PC-3 (cell line): ENCODE measurements at regions not wholly inside any gene's neighbourhood (a gene's known extent, or its start where the extent isn't known, plus 50 kb on each side); places are given as distances from the start of the nearest gene placed in this dataset.

ENCODE experiments used
- ATAC-seq: fragments of 200-7000 bp; cut with Tn5 transposase; 2 replicates; pipeline ENCODE4 v1.9.1; 2020; ENCODE audit warnings: mild to moderate bottlenecking, moderate library complexity
- BruUV-seq: library from RNA; stranded (reverse); fragments of 400-500 nt; replicated peaks from 2 replicates; lab custom pipeline; 2021; lab: Mats Ljungman, UMichigan
- CTCF ChIA-PET: fragments of 300-600 bp; sonication (Branson Sonifier 250); formaldehyde crosslinking; loops from one replicate; lab custom pipeline; 2022; ENCODE audit warnings: antibody characterized with exemption; lab: Charles Lee
- POLR2A ChIA-PET: fragments of 300-600 bp; sonication (Branson Sonifier 250); formaldehyde crosslinking; loops from one replicate; lab custom pipeline; 2022; ENCODE audit warnings: antibody characterized with exemption; ENCODE audit not compliant: unreplicated experiment; lab: Charles Lee
- DNase-seq: peaks from one replicate; pipeline ENCODE4 v3.0.0-alpha.2; 2015
- H2AFZ ChIP-seq: fragments of 300-600 bp; sonication (generic); 2 replicates; pipeline ENCODE4 v1.6.0; 2016; ENCODE audit warnings: antibody characterized with exemption, low read length
- H3F3A ChIP-seq: fragments of 300-600 bp; sonication (generic); one replicate; pipeline ENCODE4 v1.6.0; 2017; ENCODE audit warnings: antibody characterized with exemption, low read length, control low read depth, mild to moderate bottlenecking; ENCODE audit not compliant: unreplicated experiment
- H3K27ac ChIP-seq: fragments of 300-600 bp; sonication (generic); 2 replicates; pipeline ENCODE4 v1.5.1; 2016; ENCODE audit warnings: mild to moderate bottlenecking, low read length
- H3K27me3 ChIP-seq: fragments of 300-600 bp; sonication (generic); 2 replicates; pipeline ENCODE4 v1.6.1; 2016; ENCODE audit warnings: low read length, mixed read lengths
- H3K36me3 ChIP-seq: fragments of 300-600 bp; sonication (generic); 2 replicates; pipeline ENCODE4 v1.6.1; 2016; ENCODE audit warnings: low read depth, mixed run types, low read length, mixed read lengths
- H3K4me1 ChIP-seq: fragments of 300-600 bp; sonication (generic); 2 replicates; pipeline ENCODE4 v1.5.1; 2016; ENCODE audit warnings: low read length; ENCODE audit not compliant: insufficient read depth
- H3K4me2 ChIP-seq: fragments of 300-600 bp; sonication (generic); 2 replicates; pipeline ENCODE4 v1.6.0; 2016; ENCODE audit warnings: low read length
- H3K4me3 ChIP-seq: fragments of 300-600 bp; sonication (generic); 2 replicates; pipeline ENCODE4 v1.5.1; 2016; ENCODE audit warnings: mild to moderate bottlenecking, low read length, mixed read lengths
- H3K79me2 ChIP-seq: fragments of 300-600 bp; sonication (generic); 2 replicates; pipeline ENCODE4 v1.6.1; 2017; ENCODE audit warnings: low read length, mixed read lengths
- H3K9ac ChIP-seq: fragments of 300-600 bp; sonication (generic); 2 replicates; pipeline ENCODE4 v1.6.0; 2016; ENCODE audit warnings: mild to moderate bottlenecking, low read length
- H3K9me2 ChIP-seq: fragments of 300-600 bp; sonication (generic); replicated peaks from 2 replicates; pipeline ENCODE4 v1.6.1; 2016; ENCODE audit warnings: mixed run types, low read length, mixed read lengths
- H3K9me3 ChIP-seq: fragments of 300-600 bp; sonication (generic); 2 replicates; pipeline ENCODE4 v1.6.1; 2016; ENCODE audit warnings: low read length, mixed read lengths
- H4K20me1 ChIP-seq: fragments of 300-600 bp; sonication (generic); 2 replicates; pipeline ENCODE4 v1.6.1; 2016; ENCODE audit warnings: low read length, mixed read lengths
- CTCF ChIP-seq: fragments of 300-600 bp; sonication (generic); conservative IDR thresholded peaks from 2 replicates; pipeline ENCODE4 v1.5.1; 2017; ENCODE audit warnings: antibody characterized with exemption, low read depth, mild to moderate bottlenecking, low read length
- EZH2 ChIP-seq: fragments of 300-600 bp; sonication (generic); IDR thresholded peaks from one replicate; pipeline ENCODE4 v1.6.1; 2017; ENCODE audit warnings: antibody characterized with exemption, mild to moderate bottlenecking, low read length; ENCODE audit not compliant: unreplicated experiment
- EZH2phosphoT487 ChIP-seq: fragments of 300-600 bp; sonication (generic); IDR thresholded peaks from 2 replicates; pipeline ENCODE4 v1.6.1; 2018; ENCODE audit warnings: mild to moderate bottlenecking, antibody characterized with exemption, low read length, borderline replicate concordance
- intact Hi-C: fragments of 100-400 bp; cut with micrococcal nuclease; formaldehyde crosslinking; loops from 2 replicates; pipeline ENCODE4 v1.9.0; 2023

DNA sequence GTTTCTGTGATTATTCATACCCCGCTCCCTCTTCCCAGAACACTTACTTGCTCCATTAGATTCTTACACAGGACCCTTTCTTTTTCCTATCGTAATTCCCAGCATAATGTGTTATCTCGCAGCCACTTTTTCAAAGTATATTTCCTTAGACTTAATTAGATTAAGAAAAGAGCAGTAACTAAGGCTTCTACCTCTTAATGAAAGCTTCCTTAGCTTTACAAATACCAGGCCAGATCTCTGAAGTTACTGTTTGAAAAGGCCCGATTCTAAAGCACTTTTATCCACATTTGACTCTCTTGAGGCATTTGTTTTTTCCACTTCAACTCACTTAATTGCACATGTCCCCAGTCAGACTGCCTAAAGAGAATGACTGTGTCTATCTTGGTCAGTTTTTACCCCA is 1264.3 kb upstream of the ADGRL2 start:
- Histone ChIP-seq H3K79me2 (no peaks in the 10 kb centered on the region), H2AFZ (no peak overlapping the region), H4K20me1 (no peaks in the 10 kb centered on the region), H3K4me3 (no peak overlapping the region), H3F3A (no peaks in the 10 kb centered on the region), H3K9me2 (no peaks in the 10 kb centered on the region), H3K4me2 (no peak overlapping the region), H3K9me3 (no peaks in the 10 kb centered on the region), H3K9ac (no peak overlapping the region), H3K27ac (no peak overlapping the region), H3K27me3 (no peaks in the 10 kb centered on the region), H3K4me1 (no peaks in the 10 kb centered on the region; the same call in 1 of the 2 replicates), H3K36me3 (no peaks in the 10 kb centered on the region)
- ChIA-PET CTCF (no interaction called here), POLR2A (no interaction called here)
- BruUV-seq: no TSS peak
- ATAC-seq: no peak
- intact Hi-C loops: no loop called here
- TF ChIP-seq EZH2phosphoT487: no peak
- TF ChIP-seq CTCF: no peak
- no peak for DNase-seq

DNA sequence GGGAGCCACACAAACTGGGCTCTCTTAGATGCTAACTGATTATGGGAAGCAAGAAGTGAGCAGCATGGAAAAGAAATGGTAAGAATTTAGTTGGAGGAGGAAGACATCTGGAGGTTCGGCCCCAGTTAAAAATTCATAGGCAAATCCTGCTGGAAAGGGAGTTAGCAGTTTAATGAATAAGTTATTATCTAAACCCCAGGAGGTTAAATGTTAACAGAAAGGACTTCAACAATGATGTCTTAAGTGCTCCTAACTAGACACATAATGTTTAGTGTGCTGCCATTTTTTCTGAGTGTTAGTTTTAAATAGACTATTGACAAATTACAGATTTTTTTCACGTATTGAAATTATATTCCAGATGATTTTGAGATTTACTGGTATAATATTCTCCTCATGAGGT is 1265.3 kb upstream of the ADGRL2 start:
- H3K4me1 ChIP-seq: no peaks in the 10 kb centered on the region; the same call in 1 of the 2 replicates
- no peaks in the 10 kb centered on the region for H4K20me1 ChIP-seq
- H3K27ac ChIP-seq: no peak overlapping the region
- H3K79me2 ChIP-seq: no peaks in the 10 kb centered on the region
- H3K4me3 ChIP-seq: no peak overlapping the region
- no peak overlapping the region for H3K4me2 ChIP-seq
- ChIA-PET CTCF (no interaction called here), POLR2A (no interaction called here)
- no peak for TF ChIP-seq CTCF
- TF ChIP-seq EZH2phosphoT487: no peak
- TF ChIP-seq EZH2: no peak
- no peak for ATAC-seq
- intact Hi-C loops: no loop called here
- H3K36me3 ChIP-seq: no peaks in the 10 kb centered on the region
- H3F3A ChIP-seq: no peaks in the 10 kb centered on the region
- H3K9ac ChIP-seq: no peak overlapping the region
- no peak for DNase-seq
- no peak overlapping the region for H2AFZ ChIP-seq
- no TSS peak for BruUV-seq
- no peaks in the 10 kb centered on the region for H3K27me3 ChIP-seq
- no peaks in the 10 kb centered on the region for H3K9me2 ChIP-seq
- H3K9me3 ChIP-seq: no peaks in the 10 kb centered on the region

DNA sequence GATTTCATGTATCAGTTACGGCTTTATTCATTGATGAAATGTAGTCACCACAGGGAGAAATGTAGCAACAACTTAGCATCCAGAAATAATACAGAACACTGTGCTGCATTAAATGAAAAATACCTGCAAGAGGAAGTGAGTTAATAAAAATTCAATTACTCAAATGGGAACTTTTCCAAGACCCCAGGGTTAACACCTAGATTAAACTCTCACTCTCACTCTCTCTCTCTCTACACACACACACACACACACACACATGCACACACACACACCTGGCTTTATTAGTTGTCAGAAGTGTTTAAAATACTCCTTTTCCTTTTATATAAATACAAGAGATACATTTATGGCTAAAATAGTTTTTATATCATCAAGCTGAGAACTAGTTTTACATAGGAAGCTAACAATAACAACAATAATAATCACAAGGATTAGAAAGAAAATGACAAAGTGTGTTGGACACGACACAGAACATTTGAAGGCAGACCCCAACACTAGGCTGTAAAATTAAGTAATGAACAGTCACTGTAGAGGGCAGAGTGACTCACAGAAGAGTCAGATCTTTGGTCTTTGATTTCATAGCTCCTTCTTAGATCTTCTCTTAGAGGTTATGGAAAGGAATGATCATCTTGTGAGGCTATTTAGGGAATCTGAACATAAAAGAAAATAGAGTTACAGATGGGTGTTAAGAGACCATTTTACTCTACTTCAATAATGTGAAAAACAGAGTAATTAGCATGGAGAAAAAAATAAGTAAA is 1266.0 kb upstream of the ADGRL2 start:
- no peak overlapping the region for H3K27ac ChIP-seq
- ChIA-PET CTCF (interaction anchor here (0.5 kb wide), 1 partner anchor 704 kb away, joined by 15 read pairs; no protein-coding TSS in a partner anchor), POLR2A (no interaction called here)
- H2AFZ ChIP-seq: no peak overlapping the region
- H3K4me3 ChIP-seq: no peak overlapping the region
- no peaks in the 10 kb centered on the region for H3K36me3 ChIP-seq
- H3K4me1 ChIP-seq: no peaks in the 10 kb centered on the region; the same call in 1 of the 2 replicates
- H4K20me1 ChIP-seq: no peaks in the 10 kb centered on the region
- TF ChIP-seq EZH2 (no peak), EZH2phosphoT487 (no peak), CTCF (no peak)
- H3K9ac ChIP-seq: no peak overlapping the region
- no TSS peak for BruUV-seq
- H3K27me3 ChIP-seq: no peaks in the 10 kb centered on the region
- peak; percentile 50 for ATAC-seq
- H3K9me2 ChIP-seq: no peaks in the 10 kb centered on the region
- H3K4me2 ChIP-seq: no peak overlapping the region
- intact Hi-C loops: no loop called here
- no peaks in the 10 kb centered on the region for H3F3A ChIP-seq
- H3K79me2 ChIP-seq: no peaks in the 10 kb centered on the region
- H3K9me3 ChIP-seq: no peaks in the 10 kb centered on the region
- peak; percentile 11 for DNase-seq
